ENCODE measurements at regions not wholly inside any gene's neighbourhood (a gene's known extent, or its start where the extent isn't known, plus 50 kb on each side); places are given as distances from the start of the nearest gene placed in this dataset.

DNA sequence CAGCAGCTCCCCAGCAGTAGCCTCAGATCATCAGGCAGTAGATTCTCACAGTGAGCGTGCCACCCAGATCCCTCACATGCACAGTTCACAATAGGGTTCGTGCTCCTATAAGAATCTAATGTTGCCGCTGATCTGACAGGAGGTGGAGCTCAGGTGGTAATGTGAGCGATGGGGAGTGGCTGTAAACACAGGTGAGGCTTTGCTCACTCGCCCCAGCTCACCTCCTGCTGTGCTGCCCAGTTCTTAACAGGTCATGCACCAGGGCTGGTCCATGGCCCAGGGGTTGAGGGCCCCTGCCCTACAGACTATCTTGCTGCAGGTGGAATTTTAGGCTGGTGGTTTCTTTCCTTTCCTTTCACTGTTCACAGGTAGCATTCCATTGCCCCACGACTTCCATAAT is 100.2 kb downstream of the MRPL36 start:
- no peaks in the 10 kb centered on the region for H3K27me3 ChIP-seq (ENCODE audit: control insufficient read depth in 2 of 2, insufficient read depth in 2 of 2, low read length in 2 of 2)
- no peak overlapping the region for H3K9ac ChIP-seq (ENCODE audit: low read depth in 1 of 2, low read length in 2 of 2)
- no peaks in the 10 kb centered on the region for H3K36me3 ChIP-seq (ENCODE audit: control insufficient read depth in 2 of 2, insufficient read depth in 2 of 2, low read length in 2 of 2)
- H3K9me3 ChIP-seq (ENCODE audit: control insufficient read depth in 2 of 2, low read length in 2 of 2) = no peaks in the 10 kb centered on the region
- H3K4me1 ChIP-seq (ENCODE audit: control insufficient read depth in 2 of 2, insufficient read depth in 2 of 2, low read length in 2 of 2) = no peaks in the 10 kb centered on the region
- H3K4me3 ChIP-seq (ENCODE audit: low read length in 2 of 2) = no peak overlapping the region
- H3K27ac ChIP-seq (ENCODE audit: low read depth in 2 of 2, low read length in 2 of 2) = no peak overlapping the region

DNA sequence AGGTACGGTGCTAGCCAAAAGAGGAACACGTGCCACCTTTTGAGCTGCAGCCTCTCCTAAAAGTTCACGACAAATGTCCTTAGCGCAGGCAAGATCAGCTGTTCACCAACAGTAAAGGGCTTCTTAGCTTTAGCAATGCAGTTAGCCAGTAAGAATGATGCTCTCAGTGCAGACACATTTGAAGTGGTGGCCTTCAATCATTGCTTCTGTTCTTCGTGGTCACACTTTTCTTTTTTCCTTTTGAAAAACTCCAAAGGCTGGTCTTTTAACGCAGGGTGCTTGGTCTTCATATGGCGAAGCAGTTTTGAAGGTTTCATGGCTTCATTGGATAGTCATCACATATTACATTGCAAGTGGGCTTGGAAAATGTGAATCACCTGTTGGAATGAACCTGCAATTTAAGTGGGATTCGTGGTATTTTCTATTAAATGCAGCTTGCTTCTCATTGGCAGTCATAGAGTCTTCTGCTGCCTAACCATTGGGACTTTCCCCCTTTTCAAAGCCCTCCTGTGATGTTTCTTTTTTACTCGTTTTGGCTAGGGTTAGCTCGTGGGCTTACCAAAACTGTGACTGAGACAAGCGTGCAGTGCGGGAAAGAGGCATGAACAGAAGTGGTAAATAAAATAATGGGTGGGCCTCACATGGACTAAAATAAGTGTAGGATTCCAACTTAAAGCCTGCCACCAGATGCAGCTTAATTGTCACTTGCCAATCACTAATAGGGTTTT is 100.9 kb downstream of the MRPL36 start:
- H3K36me3 ChIP-seq (ENCODE audit: control insufficient read depth in 2 of 2, insufficient read depth in 2 of 2, low read length in 2 of 2) = no peaks in the 10 kb centered on the region
- H3K4me1 ChIP-seq (ENCODE audit: control insufficient read depth in 2 of 2, insufficient read depth in 2 of 2, low read length in 2 of 2) = no peaks in the 10 kb centered on the region
- no peak overlapping the region for H3K4me3 ChIP-seq (ENCODE audit: low read length in 2 of 2)
- H3K9ac ChIP-seq (ENCODE audit: low read depth in 1 of 2, low read length in 2 of 2) = no peak overlapping the region
- H3K27ac ChIP-seq (ENCODE audit: low read depth in 2 of 2, low read length in 2 of 2) = no peak overlapping the region
- H3K9me3 ChIP-seq (ENCODE audit: control insufficient read depth in 2 of 2, low read length in 2 of 2) = no peaks in the 10 kb centered on the region
- no peaks in the 10 kb centered on the region for H3K27me3 ChIP-seq (ENCODE audit: control insufficient read depth in 2 of 2, insufficient read depth in 2 of 2, low read length in 2 of 2)

DNA sequence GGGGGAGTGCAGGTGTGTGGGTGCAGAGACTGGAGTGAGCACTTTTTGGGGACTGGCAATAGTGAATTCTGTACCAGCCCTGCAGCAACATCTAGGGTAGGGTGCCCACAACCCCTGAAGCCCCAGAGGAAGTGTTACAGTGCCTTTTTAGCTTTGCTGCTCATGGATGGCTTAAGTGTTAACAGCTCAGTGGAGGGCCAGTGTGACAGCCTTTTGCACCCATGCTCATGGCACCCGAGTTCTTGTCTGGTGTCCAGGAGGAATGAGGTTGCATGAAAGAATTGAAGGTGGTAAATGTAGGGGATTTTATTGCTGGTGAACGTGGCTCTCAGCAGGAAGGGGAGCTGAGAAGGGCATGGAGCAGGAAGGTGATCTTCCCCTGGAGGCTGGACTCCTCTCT is 107.3 kb downstream of the MRPL36 start:
- no peaks in the 10 kb centered on the region for H3K36me3 ChIP-seq (ENCODE audit: control insufficient read depth in 2 of 2, insufficient read depth in 2 of 2, low read length in 2 of 2)
- no peak overlapping the region for H3K27ac ChIP-seq (ENCODE audit: low read depth in 2 of 2, low read length in 2 of 2)

DNA sequence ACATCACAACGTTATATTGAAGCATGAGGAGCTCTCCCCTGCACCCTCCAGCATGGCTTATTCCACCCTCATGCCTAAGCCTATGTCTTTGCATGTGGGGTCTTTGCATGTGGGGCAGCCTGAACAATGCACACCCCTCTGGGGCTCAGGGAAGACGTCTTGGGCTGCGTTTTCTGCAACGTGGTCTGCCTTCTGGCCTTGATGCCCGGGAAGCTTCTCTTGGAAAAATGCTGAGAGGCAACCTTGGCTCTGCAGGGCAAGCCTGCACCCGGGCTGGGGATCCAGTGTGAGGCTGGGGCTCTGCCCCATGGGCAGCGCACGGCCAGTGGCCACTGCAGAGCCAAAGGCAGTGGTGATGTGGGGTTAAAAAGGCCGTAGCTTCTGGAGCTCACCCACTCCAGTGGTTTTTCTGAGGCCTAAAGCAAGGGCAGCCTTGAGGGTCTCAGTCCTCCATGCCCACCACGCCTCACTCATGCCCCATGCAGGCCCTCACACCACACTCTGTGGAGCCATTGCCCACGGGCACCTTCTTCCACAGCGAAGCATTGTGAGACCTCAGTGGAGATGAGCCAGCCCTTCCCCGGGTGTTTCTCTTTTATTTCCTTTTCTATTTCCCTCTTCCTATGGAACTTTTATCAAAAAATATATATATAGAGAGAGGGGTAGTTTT is 112.2 kb downstream of the MRPL36 start:
- no peak overlapping the region for H3K27ac ChIP-seq (ENCODE audit: low read depth in 2 of 2, low read length in 2 of 2)
- H3K4me3 ChIP-seq (ENCODE audit: low read length in 2 of 2) = no peak overlapping the region
- H3K27me3 ChIP-seq (ENCODE audit: control insufficient read depth in 2 of 2, insufficient read depth in 2 of 2, low read length in 2 of 2) = peaks cover 2 to 3% of the 10 kb centered on the region in 2 donors
- H3K36me3 ChIP-seq (ENCODE audit: control insufficient read depth in 2 of 2, insufficient read depth in 2 of 2, low read length in 2 of 2) = no peaks in the 10 kb centered on the region
- H3K9me3 ChIP-seq (ENCODE audit: control insufficient read depth in 2 of 2, low read length in 2 of 2) = no peaks in the 10 kb centered on the region
- H3K4me1 ChIP-seq (ENCODE audit: control insufficient read depth in 2 of 2, insufficient read depth in 2 of 2, low read length in 2 of 2) = no peaks in the 10 kb centered on the region
- no peak overlapping the region for H3K9ac ChIP-seq (ENCODE audit: low read depth in 1 of 2, low read length in 2 of 2)

More for the DNA sequence above, 107.3 kb downstream of the MRPL36 start:
- H3K27me3 ChIP-seq (ENCODE audit: control insufficient read depth in 2 of 2, insufficient read depth in 2 of 2, low read length in 2 of 2) = no peaks in the 10 kb centered on the region
- H3K4me1 ChIP-seq (ENCODE audit: control insufficient read depth in 2 of 2, insufficient read depth in 2 of 2, low read length in 2 of 2) = no peaks in the 10 kb centered on the region
- H3K9ac ChIP-seq (ENCODE audit: low read depth in 1 of 2, low read length in 2 of 2) = no peak overlapping the region
- no peak overlapping the region for H3K4me3 ChIP-seq (ENCODE audit: low read length in 2 of 2)
- no peaks in the 10 kb centered on the region for H3K9me3 ChIP-seq (ENCODE audit: control insufficient read depth in 2 of 2, low read length in 2 of 2)

DNA sequence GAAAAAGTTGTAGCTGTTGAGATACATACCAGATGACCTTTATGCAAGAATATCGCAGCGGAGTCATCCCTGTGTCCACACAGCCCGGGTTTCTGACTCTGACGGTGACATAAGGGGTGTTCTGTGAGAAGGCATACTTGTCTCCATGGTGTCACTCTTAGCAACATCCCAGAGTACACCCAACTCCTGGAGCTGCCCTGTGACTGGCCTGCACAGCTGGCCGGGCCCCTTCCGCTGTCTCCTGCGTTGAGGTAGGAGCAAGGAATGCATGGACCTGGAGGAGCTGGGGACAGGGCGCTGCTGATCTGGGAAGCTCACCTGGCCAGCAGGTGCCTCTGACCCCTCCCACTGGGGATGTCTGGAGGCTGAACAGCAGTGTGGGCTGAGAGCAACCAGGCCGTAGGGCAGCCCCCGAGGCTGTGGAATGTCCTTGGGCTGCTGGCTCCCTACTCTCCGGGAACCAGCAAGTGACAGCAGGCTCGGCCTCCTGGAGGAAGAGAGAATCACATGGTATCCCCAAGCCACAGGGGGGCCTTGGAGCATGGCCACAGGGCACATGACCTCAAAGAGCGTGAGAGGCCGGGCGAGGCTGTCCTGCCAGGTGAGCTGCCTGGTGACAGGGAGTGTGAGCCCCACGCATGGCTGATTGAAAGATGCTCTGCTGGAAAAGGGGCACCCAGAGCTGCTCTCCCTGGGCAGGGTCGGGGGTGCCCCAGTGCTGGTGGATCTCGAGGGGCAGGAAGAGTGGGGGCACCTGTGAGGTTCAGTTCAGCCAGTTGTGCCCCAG is 113.4 kb downstream of the MRPL36 start:
- H3K4me1 ChIP-seq (ENCODE audit: control insufficient read depth in 2 of 2, insufficient read depth in 2 of 2, low read length in 2 of 2) = no peaks in the 10 kb centered on the region
- no peak overlapping the region for H3K27ac ChIP-seq (ENCODE audit: low read depth in 2 of 2, low read length in 2 of 2)
- H3K9ac ChIP-seq (ENCODE audit: low read depth in 1 of 2, low read length in 2 of 2) = no peak overlapping the region
- no peaks in the 10 kb centered on the region for H3K9me3 ChIP-seq (ENCODE audit: control insufficient read depth in 2 of 2, low read length in 2 of 2)
- peaks cover 2 to 3% of the 10 kb centered on the region in 2 donors for H3K27me3 ChIP-seq (ENCODE audit: control insufficient read depth in 2 of 2, insufficient read depth in 2 of 2, low read length in 2 of 2)
- H3K36me3 ChIP-seq (ENCODE audit: control insufficient read depth in 2 of 2, insufficient read depth in 2 of 2, low read length in 2 of 2) = no peaks in the 10 kb centered on the region
- H3K4me3 ChIP-seq (ENCODE audit: low read length in 2 of 2) = no peak overlapping the region

DNA sequence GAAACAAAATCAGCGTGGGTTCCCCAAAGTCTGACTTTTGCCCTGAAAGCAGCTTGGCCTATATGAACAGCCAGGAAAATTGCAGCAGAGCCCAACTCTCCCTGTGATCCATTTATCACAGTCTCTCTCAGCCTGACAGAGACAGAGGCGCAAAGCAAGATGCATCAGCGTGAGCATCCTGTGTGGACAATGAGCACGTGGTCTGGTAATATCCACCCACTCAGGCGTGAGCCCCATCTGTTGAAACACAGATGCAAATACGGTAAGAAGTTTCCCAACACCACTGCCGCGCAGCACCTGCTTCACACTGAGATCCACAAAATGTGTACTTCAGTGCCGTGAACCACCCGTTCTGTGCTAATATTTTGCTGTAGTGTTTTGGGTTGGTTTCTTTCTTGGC is 114.6 kb downstream of the MRPL36 start:
- Histone ChIP-seq H3K27ac (ENCODE audit: low read depth in 2 of 2, low read length in 2 of 2) (no peak overlapping the region), H3K4me1 (ENCODE audit: control insufficient read depth in 2 of 2, insufficient read depth in 2 of 2, low read length in 2 of 2) (no peaks in the 10 kb centered on the region), H3K4me3 (ENCODE audit: low read length in 2 of 2) (no peak overlapping the region), H3K27me3 (ENCODE audit: control insufficient read depth in 2 of 2, insufficient read depth in 2 of 2, low read length in 2 of 2) (peaks cover 2 to 3% of the 10 kb centered on the region in 2 donors), H3K9ac (ENCODE audit: low read depth in 1 of 2, low read length in 2 of 2) (no peak overlapping the region), H3K36me3 (ENCODE audit: control insufficient read depth in 2 of 2, insufficient read depth in 2 of 2, low read length in 2 of 2) (no peaks in the 10 kb centered on the region), H3K9me3 (ENCODE audit: control insufficient read depth in 2 of 2, low read length in 2 of 2) (no peaks in the 10 kb centered on the region)

DNA sequence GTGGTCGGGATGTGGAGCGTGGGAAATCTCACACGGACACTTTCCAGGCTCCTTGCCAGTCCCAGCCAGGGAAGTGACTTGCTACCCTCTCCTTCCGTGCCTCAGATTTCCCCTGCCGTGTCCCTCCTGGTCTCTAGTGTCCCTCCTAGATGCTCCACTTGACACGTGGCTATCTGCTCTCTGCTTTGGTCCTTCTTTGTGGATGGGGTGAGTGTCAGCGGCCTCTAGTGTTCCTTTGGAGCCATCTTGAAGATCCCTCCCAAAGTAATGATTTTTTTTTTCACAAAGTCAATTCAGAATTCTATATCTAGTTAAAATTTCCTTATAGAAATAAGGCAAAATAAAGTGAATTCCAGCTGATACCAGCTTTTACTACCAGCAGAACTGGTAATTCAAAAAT is 117.7 kb downstream of the MRPL36 start:
- H3K4me3 ChIP-seq (ENCODE audit: low read length in 2 of 2) = no peak overlapping the region
- peaks cover 2 to 3% of the 10 kb centered on the region in 2 donors for H3K27me3 ChIP-seq (ENCODE audit: control insufficient read depth in 2 of 2, insufficient read depth in 2 of 2, low read length in 2 of 2)
- no peak overlapping the region for H3K27ac ChIP-seq (ENCODE audit: low read depth in 2 of 2, low read length in 2 of 2)
- no peaks in the 10 kb centered on the region for H3K36me3 ChIP-seq (ENCODE audit: control insufficient read depth in 2 of 2, insufficient read depth in 2 of 2, low read length in 2 of 2)
- H3K4me1 ChIP-seq (ENCODE audit: control insufficient read depth in 2 of 2, insufficient read depth in 2 of 2, low read length in 2 of 2) = no peaks in the 10 kb centered on the region
- H3K9ac ChIP-seq (ENCODE audit: low read depth in 1 of 2, low read length in 2 of 2) = no peak overlapping the region
- no peaks in the 10 kb centered on the region for H3K9me3 ChIP-seq (ENCODE audit: control insufficient read depth in 2 of 2, low read length in 2 of 2)

DNA sequence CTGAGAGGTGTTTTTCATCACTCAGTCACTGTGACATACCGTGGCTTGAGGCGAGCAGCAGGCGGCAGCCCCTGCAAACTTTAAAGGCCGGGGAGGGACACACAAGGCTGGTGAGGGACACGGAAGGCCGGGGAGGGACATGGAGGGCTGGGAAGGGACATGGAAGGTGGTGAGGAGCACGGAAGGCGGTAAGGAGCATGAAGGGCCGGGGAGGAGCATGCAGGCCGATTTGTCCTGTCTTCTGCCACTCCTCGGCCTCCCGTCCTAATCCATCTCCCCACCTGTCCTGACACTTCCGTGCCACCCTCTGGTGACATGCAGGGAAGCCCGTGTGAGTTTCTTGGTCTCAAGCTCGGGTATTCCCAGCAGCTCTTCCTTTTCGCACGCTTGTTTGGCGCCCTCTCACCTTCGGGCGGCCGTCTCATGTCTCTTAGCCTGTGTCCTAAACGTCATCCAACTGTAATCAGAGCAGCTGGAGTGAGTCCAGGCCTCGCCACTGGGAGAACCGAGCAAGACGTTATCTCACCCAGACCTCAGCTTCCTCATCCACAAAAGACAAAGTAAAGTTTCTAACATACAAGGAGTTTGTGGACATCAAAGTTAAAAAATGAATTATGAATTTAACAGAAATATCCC is 126.5 kb downstream of the MRPL36 start:
- H3K27me3 ChIP-seq (ENCODE audit: control insufficient read depth in 2 of 2, insufficient read depth in 2 of 2, low read length in 2 of 2) = peaks cover 7 to 17% of the 10 kb centered on the region in 2 donors
- H3K9me3 ChIP-seq (ENCODE audit: control insufficient read depth in 2 of 2, low read length in 2 of 2) = no peaks in the 10 kb centered on the region
- H3K4me1 ChIP-seq (ENCODE audit: control insufficient read depth in 2 of 2, insufficient read depth in 2 of 2, low read length in 2 of 2) = no peaks in the 10 kb centered on the region
- no peak overlapping the region for H3K9ac ChIP-seq (ENCODE audit: low read depth in 1 of 2, low read length in 2 of 2)
- H3K4me3 ChIP-seq (ENCODE audit: low read length in 2 of 2) = no peak overlapping the region
- no peaks in the 10 kb centered on the region for H3K36me3 ChIP-seq (ENCODE audit: control insufficient read depth in 2 of 2, insufficient read depth in 2 of 2, low read length in 2 of 2)
- H3K27ac ChIP-seq (ENCODE audit: low read depth in 2 of 2, low read length in 2 of 2) = no peak overlapping the region

DNA sequence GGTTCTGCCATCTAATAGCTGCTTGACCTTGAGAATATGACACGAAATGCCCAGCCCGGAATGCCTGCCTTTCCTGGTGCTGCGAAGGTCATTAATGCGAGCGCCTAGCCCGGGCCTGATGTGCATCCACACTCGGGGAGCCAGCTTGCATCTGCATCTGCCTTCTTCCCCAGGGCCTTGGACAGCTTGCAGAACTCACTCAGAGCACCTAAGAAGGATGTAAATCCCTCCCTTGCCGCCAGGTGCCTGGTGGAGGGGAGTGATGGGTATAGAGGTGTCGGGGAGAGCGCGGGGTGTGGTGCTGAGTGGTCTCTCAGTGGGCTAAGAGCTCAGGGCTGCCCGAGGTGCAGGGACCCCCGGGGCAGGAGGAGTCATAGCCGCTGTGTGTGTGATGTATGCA is 127.2 kb downstream of the MRPL36 start:
- Histone ChIP-seq H3K9me3 (ENCODE audit: control insufficient read depth in 2 of 2, low read length in 2 of 2) (no peaks in the 10 kb centered on the region), H3K4me1 (ENCODE audit: control insufficient read depth in 2 of 2, insufficient read depth in 2 of 2, low read length in 2 of 2) (no peaks in the 10 kb centered on the region), H3K27me3 (ENCODE audit: control insufficient read depth in 2 of 2, insufficient read depth in 2 of 2, low read length in 2 of 2) (peaks cover 9 to 23% of the 10 kb centered on the region in 2 donors), H3K9ac (ENCODE audit: low read depth in 1 of 2, low read length in 2 of 2) (no peak overlapping the region), H3K27ac (ENCODE audit: low read depth in 2 of 2, low read length in 2 of 2) (no peak overlapping the region), H3K4me3 (ENCODE audit: low read length in 2 of 2) (no peak overlapping the region), H3K36me3 (ENCODE audit: control insufficient read depth in 2 of 2, insufficient read depth in 2 of 2, low read length in 2 of 2) (no peaks in the 10 kb centered on the region)

DNA sequence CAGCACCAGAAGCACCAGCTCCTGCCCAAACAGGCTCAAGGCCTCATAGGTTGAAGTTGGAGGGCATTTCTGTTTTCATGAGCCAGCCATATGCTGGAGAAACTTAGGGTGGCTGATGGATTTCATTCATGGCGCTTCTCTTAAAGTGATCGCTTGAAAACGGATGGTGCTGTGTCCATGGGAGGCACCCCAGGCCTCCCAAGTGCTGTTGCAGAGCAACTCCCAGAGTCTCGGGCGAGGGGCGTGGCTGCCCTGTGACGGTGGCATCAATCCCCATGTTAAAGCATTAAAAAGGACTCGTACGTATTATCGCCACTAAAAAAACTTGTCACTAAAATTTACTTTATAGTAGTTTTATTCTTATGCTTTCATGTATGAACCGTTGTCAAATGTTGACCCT is 128.3 kb downstream of the MRPL36 start:
- no peaks in the 10 kb centered on the region for H3K4me1 ChIP-seq (ENCODE audit: control insufficient read depth in 2 of 2, insufficient read depth in 2 of 2, low read length in 2 of 2)
- H3K4me3 ChIP-seq (ENCODE audit: low read length in 2 of 2) = no peak overlapping the region
- no peak overlapping the region for H3K27ac ChIP-seq (ENCODE audit: low read depth in 2 of 2, low read length in 2 of 2)
- H3K27me3 ChIP-seq (ENCODE audit: control insufficient read depth in 2 of 2, insufficient read depth in 2 of 2, low read length in 2 of 2) = peaks cover 14 to 30% of the 10 kb centered on the region in 2 donors
- H3K36me3 ChIP-seq (ENCODE audit: control insufficient read depth in 2 of 2, insufficient read depth in 2 of 2, low read length in 2 of 2) = no peaks in the 10 kb centered on the region
- no peaks in the 10 kb centered on the region for H3K9me3 ChIP-seq (ENCODE audit: control insufficient read depth in 2 of 2, low read length in 2 of 2)
- no peak overlapping the region for H3K9ac ChIP-seq (ENCODE audit: low read depth in 1 of 2, low read length in 2 of 2)
